ENCODE measurements at regions not wholly inside any gene's neighbourhood (a gene's known extent, or its start where the extent isn't known, plus 50 kb on each side); places are given as distances from the start of the nearest gene placed in this dataset.

DNA sequence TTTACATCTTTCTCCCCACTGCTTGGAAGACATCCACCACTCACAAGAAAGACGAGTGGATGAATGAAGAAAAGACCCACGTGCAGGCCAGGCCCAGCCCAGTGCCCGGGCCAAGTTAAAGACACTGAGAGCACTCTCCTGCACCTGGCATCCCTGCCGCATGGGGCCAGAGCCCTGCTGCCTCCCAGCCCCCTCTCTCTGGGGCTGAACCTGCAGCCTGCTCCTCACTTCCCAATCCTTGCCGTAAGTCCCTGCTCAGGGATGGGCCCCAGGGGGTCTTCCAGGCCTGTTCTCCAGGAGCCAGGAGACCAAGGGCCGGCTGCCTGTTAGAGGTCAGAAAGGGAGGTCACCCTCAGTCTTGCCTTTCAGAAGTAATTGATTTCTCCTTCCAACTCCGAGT is 168.5 kb upstream of the ZC3H12A start:
- Histone ChIP-seq H3K4me1 (ENCODE audit: control insufficient read depth, extremely low read depth, insufficient read depth, low read length) (no peaks in the 10 kb centered on the region), H3K27me3 (ENCODE audit: control insufficient read depth in 2 of 2, insufficient read depth in 2 of 2, low read length in 2 of 2) (no peaks in the 10 kb centered on the region), H3K36me3 (ENCODE audit: control insufficient read depth in 2 of 2, extremely low read depth in 1 of 2, insufficient read depth in 2 of 2, low read length in 2 of 2) (no peaks in the 10 kb centered on the region), H3K9me3 (replicated peaks; ENCODE audit: control insufficient read depth, insufficient read depth, low read length) (no peaks in the 10 kb centered on the region), H3K9me1 (replicated peaks; ENCODE audit: control insufficient read depth, extremely low read depth, insufficient read depth, low read length) (no peaks in the 10 kb centered on the region), H2AFZ (ENCODE audit: low read depth, low read length) (no peak overlapping the region), H3K4me3 (replicated peaks in 1 of 3; ENCODE audit: insufficient read depth in 1 of 3, low read depth in 1 of 3, low read length in 3 of 3) (no peak overlapping the region), H3K79me2 (ENCODE audit: control insufficient read depth, insufficient read depth, low read length) (no peaks in the 10 kb centered on the region), H4K20me1 (replicated peaks; ENCODE audit: control insufficient read depth, extremely low read depth, insufficient read depth, low read length) (no peaks in the 10 kb centered on the region), H3K27ac (ENCODE audit: insufficient read depth, low read depth, low read length) (no peak overlapping the region), H3K9ac (replicated peaks; ENCODE audit: extremely low read depth, insufficient read depth, low read length) (no peak overlapping the region), H3K4me2 (ENCODE audit: insufficient read depth, low read length) (no peak overlapping the region)
- dilution Hi-C loops (cut with MboI; ENCODE audit: extremely low pct_ligation_motif_present, low sequenced_read_pairs) = no loop called here
- POLR2A ChIA-PET = no interaction called here
- CTCF ChIA-PET = no interaction called here
- DNase-seq (ENCODE audit: low read depth, low spot score) = no peak
- BruUV-seq (replicated peaks) = no TSS peak
- TF ChIP-seq POLR2A (IDR thresholded peaks at IDR 0.05; ENCODE audit: low read depth, low read length) (no peak), MYC (IDR thresholded peaks at IDR 0.05; ENCODE audit: low read depth, low read length) (no peak), CTCF (IDR thresholded peaks at IDR 0.05; ENCODE audit: extremely low read depth in 1 of 2, insufficient read depth in 1 of 2, low read depth in 1 of 2, low read length in 2 of 2) (no peak), JUN (IDR thresholded peaks at IDR 0.05; ENCODE audit: borderline replicate concordance, insufficient read depth, insufficient read length, low read depth) (no peak), EZH2 (IDR thresholded peaks at IDR 0.05; ENCODE audit: borderline replicate concordance, low read depth, low read length, severe bottlenecking) (no peak), GATA2 (IDR thresholded peaks at IDR 0.05; ENCODE audit: insufficient read depth, insufficient read length, low read depth, low read length) (no peak), POLR2AphosphoS5 (IDR thresholded peaks at IDR 0.05; ENCODE audit: insufficient read depth, low read depth, low read length) (no peak), FOS (IDR thresholded peaks at IDR 0.05; ENCODE audit: borderline replicate concordance, insufficient read depth, low read length) (no peak)
- TF ChIP-seq, protein P1, sequence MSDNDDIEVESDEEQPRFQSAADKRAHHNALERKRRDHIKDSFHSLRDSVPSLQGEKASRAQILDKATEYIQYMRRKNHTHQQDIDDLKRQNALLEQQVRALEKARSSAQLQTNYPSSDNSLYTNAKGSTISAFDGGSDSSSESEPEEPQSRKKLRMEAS (IDR thresholded peaks at IDR 0.05; ENCODE audit: insufficient read depth, insufficient read length) = no peak
- no peak for FAIRE-seq
- intact Hi-C loops (cut with micrococcal nuclease) = no loop called here

Data from endothelial cell of umbilical vein (primary cell).